Heart left ventricle (tissue), 16 donors: ENCODE measurements at regions not wholly inside any gene's neighbourhood (a gene's known extent, or its start where the extent isn't known, plus 50 kb on each side); places are given as distances from the start of the nearest gene placed in this dataset.
"Not testable (repeated sequence)": the region's sequence is repeated elsewhere in the genome, so short reads cannot be mapped to it uniquely, and the experiment has no call there.

Experiments used
- ATAC-seq, 4 donors: fragments of 200-7000 bp; cut with Tn5 transposase; one replicate each; pipeline ENCODE4 v1.9.1; 2020 to 2022; ENCODE audit warnings: moderate library complexity in 4 of 4, mild to moderate bottlenecking in 3 of 4, moderate number of reproducible peaks in 1 of 4
- DNase-seq, 5 donors: peaks; one replicate each; pipeline ENCODE4 v3.0.0-alpha.2; 2020
- H3K27ac ChIP-seq, 12 donors: fragments of 200-600 bp; sonication (generic) in 4 of 12; one replicate each; pipeline versions ENCODE4 v1.5.0 to v1.8.0; 2016 to 2022; ENCODE audit warnings: mild to moderate bottlenecking in 2 of 12
- H3K27me3 ChIP-seq, 9 donors: fragments of 200-600 bp; sonication (generic) in 2 of 9; one replicate each; pipeline versions ENCODE4 v1.5.1 to v1.8.0; 2016 to 2022; ENCODE audit warnings: mild to moderate bottlenecking in 3 of 9
- H3K36me3 ChIP-seq, 9 donors: fragments of 200-600 bp; sonication (generic) in 2 of 9; one replicate each; pipeline versions ENCODE4 v1.5.0 to v1.8.0; 2018 to 2022; ENCODE audit warnings: mild to moderate bottlenecking in 2 of 9
- H3K4me1 ChIP-seq, 12 donors: fragments of 200-600 bp; sonication (generic) in 4 of 12; one replicate each; pipeline versions ENCODE4 v1.5.0 to v1.8.0; 2016 to 2022; ENCODE audit warnings: mild to moderate bottlenecking in 3 of 12
- H3K4me3 ChIP-seq, 12 donors: fragments of 200-600 bp; sonication (generic) in 4 of 12; one replicate each; pipeline versions ENCODE4 v1.5.0 to v1.8.0; 2017 to 2022; ENCODE audit warnings: mild to moderate bottlenecking in 9 of 12, moderate library complexity in 4 of 12
- H3K9me3 ChIP-seq, 12 donors: fragments of 200-600 bp; sonication (generic) in 4 of 12; one replicate each; pipeline versions ENCODE4 v1.5.0 to v1.8.0; 2016 to 2022; ENCODE audit warnings: mild to moderate bottlenecking in 1 of 12
- CTCF ChIP-seq, 12 donors: fragments of 200-600 bp; sonication (generic) in 4 of 12; IDR thresholded peaks; one replicate each; pipeline versions ENCODE4 v1.5.0 to v1.8.0; 2018 to 2022; ENCODE audit warnings: antibody characterized with exemption in 12 of 12, mild to moderate bottlenecking in 5 of 12
- POLR2A ChIP-seq, 2 donors: fragments of 450-650 bp; IDR thresholded peaks; one replicate each; pipeline ENCODE4 v1.6.1; 2017; ENCODE audit warnings: antibody characterized with exemption in 2 of 2, mild to moderate bottlenecking in 2 of 2, moderate library complexity in 2 of 2
- WGBS, 4 donors: extraction: QIAGEN DNeasy Blood & Tissue Kit in 2 of 4; methylation state at CpG; one replicate each; pipeline versions ENCODE4 v1.1.5 to v1.1.7; 2013 to 2018; 5-methylcytosine and 5-hydroxymethylcytosine counted together
- intact Hi-C, 10 donors: fragments of 100-400 bp; cut with DNase I; formaldehyde crosslinking; loops; one replicate each; pipeline versions ENCODE4 v1.11.1 to v1.14.2; 2022
- donor health status: ischemic (EF 13 %, LVEDD 7.1; RV severe dilation, severe dysfunction).
- donor health status: healthy with polysubstance abuse.
- donor health status: DM: no; HTN: yes; CAD: no.
- donor health status: DM: no; HTN: no; CAD: no.
- donor health status: ischemic (EF 25% LVEDD 6.9; RV normal size, moderate dysfunction).
- donor health status: ischemic (EF 25% LVEDD 5.7; RV mildly dilated, moderate dysfunction).
- donor health status: healthy.
- donor health status: DM: yes; HTN: yes; CAD: no.
- donor health status: ischemic (EF 35%, LVEDD 5.7; RV mildly dilated, moderate dysfunction).
- donor health status: nonischemic (EF 11% LVEDD 7.7; RV severe dilation, severe dysfunction).
- donor health status: DM: yes; HTN: yes; CAD: no.
- donor health status: PGD.
- donor health status: ischemic (EF 29% LVEDD 5.4; RV normal size, mild dysfunction).
- donor health status: nonischemic (EF 23%, LVEDD 6.1; RV moderate dilation, normal function).

DNA sequence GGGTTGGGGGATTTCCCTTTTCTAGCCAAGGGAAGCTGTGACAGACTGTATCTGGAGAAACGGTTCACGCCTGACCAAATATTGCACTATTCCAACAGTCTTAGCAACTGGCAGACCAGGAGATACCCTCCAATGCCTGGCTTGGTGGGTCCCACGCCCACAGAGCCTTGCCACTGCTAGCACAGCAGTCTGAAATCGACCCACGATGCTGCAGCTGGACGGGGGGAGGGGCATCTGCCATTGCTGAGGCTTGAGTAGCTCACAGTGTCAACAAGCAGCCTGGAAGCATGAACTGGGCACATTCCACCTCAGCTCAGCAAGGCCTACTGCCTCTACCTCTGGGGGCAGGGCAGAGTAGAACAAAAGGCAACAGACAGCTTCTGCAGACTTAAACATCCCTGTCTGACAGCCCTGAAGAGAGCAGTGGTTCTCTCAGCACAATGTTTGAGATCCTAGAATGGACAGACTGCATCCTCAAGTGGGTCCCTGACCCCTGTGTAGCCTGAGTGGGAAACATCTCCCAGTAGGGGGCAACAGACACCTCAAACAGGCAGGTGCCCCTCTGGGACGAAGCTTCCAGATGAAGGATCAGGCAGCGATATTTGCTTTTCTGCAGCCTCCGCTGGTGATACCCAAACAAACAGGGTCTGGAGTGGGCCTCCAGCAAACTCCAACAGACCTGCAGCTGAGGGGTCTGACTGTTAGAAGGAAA is 89.9 kb upstream of the ECI2 start:
- TF ChIP-seq POLR2A (IDR thresholded peaks at IDR 0.05) (no peak), CTCF (IDR thresholded peaks at IDR 0.05) (peak in 4 of 12 donors; percentile 7 to 18 (median 11))
- no peaks in the 10 kb centered on the region for H3K36me3 ChIP-seq
- DNase-seq (no peak), ATAC-seq (no peak)
- 60 to 85% (median 74%) methylated on average over 6 to 9 of the region's 9 CpGs for WGBS, 4 donors
- H3K4me1 ChIP-seq, result peaks cover 0 to 5% (median 0%) of the 10 kb centered on the region in 12 donors
- no peak overlapping the region for H3K4me3 ChIP-seq
- H3K27ac ChIP-seq, result no peak overlapping the region
- intact Hi-C loops, result no loop called here
- H3K27me3 ChIP-seq, result no peaks in the 10 kb centered on the region
- no peaks in the 10 kb centered on the region for H3K9me3 ChIP-seq

DNA sequence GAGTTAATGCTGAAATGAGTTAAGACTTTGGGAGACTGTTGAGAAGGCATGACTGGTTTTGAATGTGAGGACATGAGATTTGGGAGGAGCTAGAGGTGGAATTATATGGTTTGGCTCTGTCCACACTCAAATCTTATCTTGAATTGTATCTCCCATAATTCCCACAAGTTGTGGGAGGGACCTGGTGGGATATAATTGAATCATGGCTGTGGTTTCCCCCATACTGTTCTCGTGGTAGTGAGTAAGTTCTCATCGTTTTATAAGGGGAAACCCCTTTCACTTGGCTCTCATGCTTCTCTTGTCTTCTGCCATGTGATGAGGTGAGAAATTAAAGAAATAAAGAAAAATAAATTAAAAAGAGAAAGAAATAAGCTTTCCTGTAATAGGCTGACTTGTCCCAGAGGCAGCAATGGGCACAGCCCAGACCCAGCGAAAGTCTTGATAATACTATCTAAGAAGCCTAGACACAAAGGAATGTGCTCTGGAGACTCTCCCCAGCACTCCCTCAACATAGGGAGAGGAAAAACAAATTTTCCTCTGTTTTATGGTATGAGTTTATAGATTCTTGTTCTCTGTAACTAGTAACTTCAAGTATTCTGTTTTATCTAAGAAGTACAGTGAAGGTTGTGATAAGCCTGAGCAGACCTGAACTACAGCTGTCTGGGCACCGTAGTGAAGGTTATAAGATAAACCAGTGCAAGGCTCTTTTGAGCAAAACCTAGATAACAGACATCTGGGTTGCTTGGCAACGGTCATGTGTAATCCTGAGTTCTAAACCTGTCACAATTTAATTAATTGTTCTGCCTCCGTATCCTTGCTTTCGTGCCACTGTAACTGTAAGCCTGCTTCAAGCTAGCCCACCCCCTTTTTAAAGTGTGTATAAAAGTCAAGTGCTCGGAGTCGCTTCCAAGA is 88.9 kb upstream of the ECI2 start:
- WGBS, 4 donors, result 39 to 50% (median 47%) methylated on average over 9 of the region's 9 CpGs
- Histone ChIP-seq H3K27ac (no peak overlapping the region), H3K27me3 (no peaks in the 10 kb centered on the region), H3K4me1 (peaks cover 0 to 5% (median 0%) of the 10 kb centered on the region in 12 donors), H3K9me3 (no peaks in the 10 kb centered on the region), H3K4me3 (no peak overlapping the region), H3K36me3 (no peaks in the 10 kb centered on the region)
- ATAC-seq (no peak), DNase-seq (no peak)
- no peak for TF ChIP-seq POLR2A (IDR thresholded peaks at IDR 0.05)
- no peak for TF ChIP-seq CTCF (IDR thresholded peaks at IDR 0.05)
- intact Hi-C loops, result no loop called here

DNA sequence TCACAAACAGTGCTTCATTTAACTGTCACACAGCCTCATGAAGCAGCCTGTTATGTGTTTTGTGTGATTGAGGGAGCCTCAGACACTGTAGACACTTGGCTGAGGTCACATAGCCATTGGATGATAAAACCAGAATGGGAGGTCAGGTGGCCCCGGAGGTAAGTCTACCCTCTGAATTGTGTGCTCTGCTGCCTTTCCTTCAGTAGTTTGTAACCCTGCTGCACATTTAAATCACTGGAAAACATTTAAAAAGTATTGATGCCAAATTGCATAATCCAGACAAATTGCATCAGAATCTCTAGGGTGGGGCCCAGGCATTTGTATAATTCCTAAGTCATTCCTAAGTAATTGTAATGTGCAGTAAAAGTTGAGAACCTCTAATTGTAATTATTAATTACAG is 85.2 kb upstream of the ECI2 start:
- WGBS, 4 donors, result 77 to 100% (median 88%) methylated on average over 1 of the region's 1 CpG
- ATAC-seq (no peak), DNase-seq (no peak)
- Histone ChIP-seq H3K27me3 (no peaks in the 10 kb centered on the region), H3K9me3 (no peaks in the 10 kb centered on the region), H3K36me3 (no peaks in the 10 kb centered on the region), H3K27ac (no peak overlapping the region), H3K4me3 (no peak overlapping the region), H3K4me1 (peaks cover 0 to 5% (median 0%) of the 10 kb centered on the region in 12 donors)
- intact Hi-C loops, result no loop called here
- no peak for TF ChIP-seq CTCF (IDR thresholded peaks at IDR 0.05)
- no peak for TF ChIP-seq POLR2A (IDR thresholded peaks at IDR 0.05)

- not testable (repeated sequence) for H3K4me3 ChIP-seq, H3K27me3 ChIP-seq, H3K36me3 ChIP-seq, H3K27ac ChIP-seq, H3K9me3 ChIP-seq, DNase-seq, ATAC-seq, H3K4me1 ChIP-seq
- intact Hi-C loops, result loop anchor here in 3 of 10 donors (10.0 kb wide), 1 partner anchor 164 kb away; no protein-coding TSS in a partner anchor
- 98 to 100% (median 99%) methylated on average over 3 of the region's 3 CpGs for WGBS, 4 donors
These were observed 83.4 kb upstream of the ECI2 start for GRCh38 chr6:4218619-4219317.
